Vagina (tissue), 2 donors: ENCODE measurements at regions not wholly inside any gene's neighbourhood (a gene's known extent, or its start where the extent isn't known, plus 50 kb on each side); places are given as distances from the start of the nearest gene placed in this dataset.

ENCODE experiments used
- POLR2A ChIP-seq, 2 donors: fragments of 450-650 bp; IDR thresholded peaks; one replicate each; pipeline ENCODE4 v1.6.1; 2017; ENCODE audit warnings: antibody characterized with exemption in 2 of 2, mild to moderate bottlenecking in 2 of 2, moderate library complexity in 2 of 2
- TF ChIP-seq, protein P1 (sequence below), 3 experiments: fragments of 450-650 bp in 2 of 3; fragments of 200-600 bp in 1 of 3; sonication (generic) in 1 of 3; IDR thresholded peaks; one replicate each; pipeline ENCODE4 v1.5.1; 2017 to 2019; ENCODE audit warnings: antibody characterized with exemption in 3 of 3, mild to moderate bottlenecking in 2 of 3, moderate library complexity in 2 of 3

DNA sequence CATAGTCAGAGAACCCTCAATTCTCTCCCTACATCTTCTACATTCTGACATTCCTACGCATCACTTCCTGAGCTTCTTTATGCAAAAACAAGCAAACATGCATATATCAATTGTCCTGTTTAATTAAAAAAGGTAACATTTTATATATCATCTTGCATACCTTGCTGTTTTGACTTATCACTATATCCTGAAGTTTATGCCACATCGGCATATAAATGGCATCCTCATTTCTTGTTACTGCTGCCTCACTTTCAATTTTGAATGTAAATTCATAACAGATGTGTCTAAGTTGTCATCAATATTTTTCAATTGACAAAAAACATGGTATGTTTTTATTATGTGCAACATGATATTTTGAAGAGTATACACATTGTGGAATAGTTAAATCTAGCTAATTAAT is 377.3 kb upstream of the STEAP1 start:
- TF ChIP-seq, protein P1, sequence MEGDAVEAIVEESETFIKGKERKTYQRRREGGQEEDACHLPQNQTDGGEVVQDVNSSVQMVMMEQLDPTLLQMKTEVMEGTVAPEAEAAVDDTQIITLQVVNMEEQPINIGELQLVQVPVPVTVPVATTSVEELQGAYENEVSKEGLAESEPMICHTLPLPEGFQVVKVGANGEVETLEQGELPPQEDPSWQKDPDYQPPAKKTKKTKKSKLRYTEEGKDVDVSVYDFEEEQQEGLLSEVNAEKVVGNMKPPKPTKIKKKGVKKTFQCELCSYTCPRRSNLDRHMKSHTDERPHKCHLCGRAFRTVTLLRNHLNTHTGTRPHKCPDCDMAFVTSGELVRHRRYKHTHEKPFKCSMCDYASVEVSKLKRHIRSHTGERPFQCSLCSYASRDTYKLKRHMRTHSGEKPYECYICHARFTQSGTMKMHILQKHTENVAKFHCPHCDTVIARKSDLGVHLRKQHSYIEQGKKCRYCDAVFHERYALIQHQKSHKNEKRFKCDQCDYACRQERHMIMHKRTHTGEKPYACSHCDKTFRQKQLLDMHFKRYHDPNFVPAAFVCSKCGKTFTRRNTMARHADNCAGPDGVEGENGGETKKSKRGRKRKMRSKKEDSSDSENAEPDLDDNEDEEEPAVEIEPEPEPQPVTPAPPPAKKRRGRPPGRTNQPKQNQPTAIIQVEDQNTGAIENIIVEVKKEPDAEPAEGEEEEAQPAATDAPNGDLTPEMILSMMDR (IDR thresholded peaks at IDR 0.05), result no peak
- no peak for TF ChIP-seq POLR2A (IDR thresholded peaks at IDR 0.05)
